NCI-H345 treated with DMSO at 0.1 percent for 48 hours (cell line): ENCODE measurements at regions not wholly inside any gene's neighbourhood (a gene's known extent, or its start where the extent isn't known, plus 50 kb on each side); places are given as distances from the start of the nearest gene placed in this dataset.
"Not testable (repeated sequence)": the region's sequence is repeated elsewhere in the genome, so short reads cannot be mapped to it uniquely, and the experiment has no call there.

Source experiments
- DNase-seq: peaks from one replicate; lab custom pipeline; 2025; ENCODE audit not compliant: unreplicated experiment; lab: John Stamatoyannopoulos, UW

DNA sequence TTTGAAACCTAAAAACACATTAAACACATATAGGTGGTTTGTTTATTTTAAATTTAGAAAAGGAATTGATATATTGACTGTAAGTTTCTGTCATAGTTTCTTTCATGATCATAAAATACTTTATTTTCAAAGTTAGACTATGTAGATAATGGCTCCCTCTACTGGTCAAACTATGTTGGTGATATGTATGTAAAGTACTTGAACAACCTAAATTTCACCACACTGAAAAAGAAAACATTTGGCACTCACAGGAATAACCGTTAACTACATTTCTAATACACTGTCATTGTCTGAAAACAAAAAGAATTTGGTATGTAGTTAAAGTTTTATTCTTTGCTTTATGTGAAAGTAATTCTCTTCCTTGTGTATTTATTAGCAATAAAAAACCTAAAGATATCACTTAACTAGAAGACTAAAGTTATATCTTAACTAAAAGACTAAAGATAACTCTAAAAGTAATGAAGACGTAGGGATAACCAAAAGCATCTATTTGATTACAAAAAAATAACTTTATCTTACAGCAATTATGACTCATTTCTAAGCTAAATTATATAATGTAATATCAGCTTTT is 427.5 kb downstream of the VGLL3 start:
- peak; percentile 19 for DNase-seq

DNA sequence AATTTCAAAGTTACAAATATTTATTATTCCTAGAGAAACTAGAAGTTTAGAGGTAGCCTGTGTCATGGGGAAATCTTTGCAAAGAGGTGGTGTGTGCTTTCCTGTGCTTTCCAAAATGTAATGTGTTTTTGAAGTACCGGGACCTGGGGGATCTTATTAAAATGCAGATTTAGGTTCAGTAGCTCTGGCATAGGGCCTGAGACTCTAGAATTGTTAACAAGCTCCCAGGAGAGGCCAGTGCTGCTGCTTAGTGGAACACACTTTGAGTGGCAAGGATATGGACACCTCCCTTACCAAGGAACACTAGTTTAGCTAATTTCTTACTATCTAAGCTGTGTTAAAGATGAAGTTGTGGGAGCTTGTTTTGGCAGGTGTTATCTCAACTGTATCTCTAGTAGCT is 428.9 kb downstream of the VGLL3 start:
- DNase-seq = no peak

DNA sequence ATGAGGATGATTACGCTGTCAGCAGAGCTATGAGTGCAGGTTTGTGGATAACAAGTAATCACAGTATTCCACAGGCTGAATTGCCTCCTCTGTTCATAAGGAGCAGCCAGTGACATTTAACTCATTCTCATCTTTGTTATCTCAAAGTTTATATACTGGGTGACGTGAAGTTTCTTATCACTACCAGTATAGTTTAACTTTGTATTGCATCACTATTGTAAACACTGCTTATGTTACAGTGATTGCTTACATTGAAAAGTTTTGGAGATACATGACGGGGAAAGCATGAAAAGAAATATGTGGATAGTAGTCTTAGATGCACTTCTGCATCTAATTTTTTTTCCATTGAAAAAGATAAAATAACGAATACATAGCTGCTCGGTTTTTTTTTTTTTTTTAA is 429.7 kb downstream of the VGLL3 start:
- no peak for DNase-seq

DNA sequence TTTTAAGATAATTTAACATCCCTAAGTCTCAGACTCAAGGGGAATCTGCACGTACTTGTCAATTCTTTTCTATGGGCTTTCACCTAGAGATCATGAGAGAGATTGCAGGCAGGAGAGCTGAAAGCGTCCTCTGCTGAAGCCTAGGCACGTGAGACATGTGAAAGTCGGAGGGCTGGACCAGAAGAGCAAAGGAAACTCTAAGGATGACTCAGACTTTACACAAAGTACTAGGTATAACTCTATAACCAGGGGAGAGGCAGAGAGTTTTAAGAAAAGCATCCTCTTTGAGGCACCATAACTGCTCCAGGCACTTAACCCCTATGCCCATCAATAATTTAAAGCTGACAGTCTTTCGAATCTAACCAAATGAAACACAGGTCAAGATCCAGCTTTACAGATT is 436.6 kb downstream of the VGLL3 start:
- DNase-seq = no peak

DNA sequence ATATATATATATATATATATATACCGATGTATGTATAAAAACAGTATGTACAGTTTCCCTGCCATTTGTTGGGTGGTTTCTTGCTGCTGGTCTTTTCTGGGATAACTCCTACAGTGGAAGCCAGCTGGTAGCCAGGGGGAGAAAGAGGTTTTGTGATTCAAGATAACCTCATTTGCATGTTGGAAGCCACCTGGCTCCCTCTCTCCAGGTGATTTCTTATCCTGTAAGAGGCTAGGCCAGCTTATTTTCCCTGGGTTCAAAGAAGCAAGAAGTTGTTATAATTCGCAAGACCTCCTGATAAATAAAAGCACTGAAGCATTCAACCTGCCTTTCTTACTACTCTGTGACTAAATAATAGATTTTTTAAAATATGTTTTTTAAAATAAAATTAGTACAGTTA is 443.3 kb downstream of the VGLL3 start:
- DNase-seq = peak; percentile 1

DNA sequence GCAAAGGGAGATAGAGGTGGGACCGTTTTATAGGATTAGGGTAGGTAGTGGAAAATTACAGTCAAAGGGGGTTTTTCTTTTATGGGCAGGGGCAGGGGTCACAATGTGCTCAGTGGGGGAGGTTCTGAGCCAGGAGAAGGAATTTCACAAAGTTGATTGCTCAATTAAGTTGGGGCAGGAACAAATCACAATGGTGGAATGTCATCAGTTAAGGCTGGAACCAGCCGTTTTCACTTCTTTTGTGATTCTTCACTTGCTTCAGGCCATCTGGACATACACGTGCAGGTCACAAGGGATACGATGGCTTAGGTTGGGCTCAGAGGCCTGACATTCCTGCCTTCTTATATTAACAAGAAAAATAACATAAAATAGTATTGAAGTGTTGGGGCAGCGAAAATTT is 453.8 kb downstream of the VGLL3 start:
- no peak for DNase-seq

DNA sequence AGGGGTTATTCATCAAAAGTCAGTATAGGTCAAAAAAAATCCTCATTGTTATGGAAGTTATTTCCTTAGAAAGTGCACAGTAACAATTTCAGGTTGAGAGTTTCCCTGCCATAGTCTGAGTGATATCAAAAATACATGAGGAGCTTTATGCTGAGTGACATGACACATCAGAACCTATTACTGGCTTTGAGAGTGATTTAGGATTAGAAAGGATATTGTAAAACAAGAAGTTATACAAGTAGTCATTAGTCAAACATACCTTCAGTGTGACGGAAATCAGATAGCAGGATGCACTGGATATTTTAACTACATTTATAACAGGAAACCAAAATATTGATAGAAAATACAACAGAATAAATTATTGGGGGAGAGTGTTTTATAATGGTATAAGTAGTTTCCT is 471.1 kb downstream of the VGLL3 start:
- DNase-seq = no peak

DNA sequence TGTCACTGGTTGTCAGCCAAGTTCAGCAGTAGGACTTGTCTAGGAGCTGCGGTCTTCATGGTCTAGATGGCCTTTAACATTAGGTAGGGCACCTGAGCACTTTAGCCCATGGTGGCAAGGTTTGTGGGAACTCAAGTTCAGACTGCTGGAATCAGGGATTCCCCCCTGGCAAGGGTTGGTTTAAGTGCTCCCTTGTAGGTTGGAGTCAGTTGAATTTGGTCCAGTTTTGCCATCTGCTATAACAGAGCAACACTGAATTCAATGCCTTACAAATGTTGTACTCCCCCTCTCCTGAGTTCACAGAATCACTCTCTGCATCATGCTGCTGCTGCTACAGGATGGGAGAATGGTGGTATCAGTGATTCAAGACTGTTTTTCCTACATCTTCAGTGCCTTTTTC is 509.3 kb downstream of the VGLL3 start:
- no peak for DNase-seq

DNA sequence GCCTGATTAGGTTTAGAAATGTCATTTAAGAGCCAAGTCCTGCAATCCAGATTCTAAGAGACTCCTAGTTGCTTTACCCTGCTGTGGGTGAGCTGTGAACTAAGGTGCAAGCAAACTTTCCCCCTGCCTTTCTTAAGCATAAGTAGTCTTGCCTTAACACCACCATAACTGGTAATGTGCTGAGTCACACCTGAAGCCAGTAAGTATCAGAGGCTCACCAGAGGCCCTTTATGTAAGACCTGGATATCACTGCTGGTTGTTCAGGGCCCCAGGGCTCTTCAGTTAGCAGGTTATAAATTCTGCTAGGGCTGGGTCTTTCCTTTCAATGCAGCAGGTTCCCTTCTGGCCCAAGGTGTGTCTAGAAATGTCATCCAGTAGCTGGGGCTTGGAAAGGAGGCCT is 509.9 kb downstream of the VGLL3 start:
- no peak for DNase-seq

DNA sequence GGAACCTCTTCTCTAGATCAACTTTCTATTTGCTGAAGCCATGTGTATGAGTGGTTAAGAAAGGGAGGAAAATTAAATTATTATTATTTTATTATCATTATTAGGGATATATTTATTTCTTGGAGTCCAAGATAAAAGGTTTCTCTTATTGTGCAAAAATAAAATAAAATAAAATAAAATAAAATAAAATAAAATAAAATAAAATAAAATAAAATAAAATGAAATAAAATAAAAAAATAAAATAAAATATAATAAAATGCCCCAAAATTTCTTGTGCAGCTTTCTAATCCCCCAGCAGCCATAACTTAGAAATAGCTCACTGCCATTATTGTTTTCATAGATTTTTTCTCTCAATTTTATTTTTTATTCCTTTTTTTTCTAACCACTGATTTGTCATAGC is 526.8 kb downstream of the VGLL3 start:
- no peak for DNase-seq

DNA sequence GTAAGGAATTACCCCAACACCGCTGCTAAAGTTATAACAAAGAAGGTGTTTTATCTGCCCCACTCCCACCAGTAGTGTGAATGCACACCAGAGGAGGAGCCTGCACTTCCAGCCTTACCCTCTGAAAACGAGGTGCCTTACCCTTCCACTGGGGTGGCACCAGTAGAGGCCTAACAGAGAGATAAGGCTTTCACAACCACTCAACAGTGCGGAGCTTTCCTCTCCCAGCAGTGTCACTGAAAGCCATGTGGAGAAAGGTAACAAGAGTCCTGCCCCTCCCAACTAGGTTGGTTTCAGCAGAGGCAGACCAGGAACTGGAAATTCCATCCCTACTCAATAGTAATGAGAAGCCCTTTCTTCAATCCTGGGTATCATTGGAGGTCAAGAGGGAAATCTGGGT is 539.2 kb downstream of the VGLL3 start:
- no peak for DNase-seq

DNA sequence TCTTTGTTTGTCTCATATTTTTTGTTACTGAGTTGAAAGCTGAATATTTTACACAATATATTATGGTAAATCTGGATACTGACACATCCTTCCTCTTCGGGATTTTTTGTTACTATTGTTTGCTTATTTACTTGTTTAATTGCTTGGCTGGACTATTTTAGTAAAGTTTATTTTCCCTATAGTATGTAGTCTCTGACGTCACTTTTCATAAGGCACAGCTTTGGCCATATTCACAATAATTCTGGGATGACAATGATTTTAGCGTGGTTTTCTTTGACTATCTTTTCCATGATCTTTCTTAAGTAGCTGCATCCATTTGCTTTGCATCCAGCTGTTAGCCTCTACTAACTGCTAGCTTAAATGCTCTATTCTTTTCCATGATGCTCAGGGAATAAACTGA is 552.4 kb downstream of the VGLL3 start:
- no peak for DNase-seq

DNA sequence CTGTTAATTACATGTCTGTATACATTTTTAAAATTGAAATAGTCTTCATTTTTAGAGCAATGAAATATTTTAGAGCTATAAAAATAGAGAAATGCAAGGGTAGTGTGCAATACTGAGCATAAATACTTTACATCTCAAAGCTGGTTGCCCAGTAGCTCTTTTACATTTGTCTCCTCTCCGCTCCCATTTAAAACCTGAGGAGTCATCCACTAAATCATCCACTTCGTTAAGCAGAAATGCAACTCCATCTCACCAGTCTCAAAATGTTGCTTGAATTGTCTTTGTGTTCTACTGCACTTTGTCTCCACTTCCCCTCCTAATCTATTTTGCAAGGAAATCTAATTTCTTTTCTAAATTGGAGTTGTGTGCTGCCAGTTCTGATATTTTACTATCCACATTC is 563.6 kb downstream of the VGLL3 start:
- DNase-seq = no peak

DNA sequence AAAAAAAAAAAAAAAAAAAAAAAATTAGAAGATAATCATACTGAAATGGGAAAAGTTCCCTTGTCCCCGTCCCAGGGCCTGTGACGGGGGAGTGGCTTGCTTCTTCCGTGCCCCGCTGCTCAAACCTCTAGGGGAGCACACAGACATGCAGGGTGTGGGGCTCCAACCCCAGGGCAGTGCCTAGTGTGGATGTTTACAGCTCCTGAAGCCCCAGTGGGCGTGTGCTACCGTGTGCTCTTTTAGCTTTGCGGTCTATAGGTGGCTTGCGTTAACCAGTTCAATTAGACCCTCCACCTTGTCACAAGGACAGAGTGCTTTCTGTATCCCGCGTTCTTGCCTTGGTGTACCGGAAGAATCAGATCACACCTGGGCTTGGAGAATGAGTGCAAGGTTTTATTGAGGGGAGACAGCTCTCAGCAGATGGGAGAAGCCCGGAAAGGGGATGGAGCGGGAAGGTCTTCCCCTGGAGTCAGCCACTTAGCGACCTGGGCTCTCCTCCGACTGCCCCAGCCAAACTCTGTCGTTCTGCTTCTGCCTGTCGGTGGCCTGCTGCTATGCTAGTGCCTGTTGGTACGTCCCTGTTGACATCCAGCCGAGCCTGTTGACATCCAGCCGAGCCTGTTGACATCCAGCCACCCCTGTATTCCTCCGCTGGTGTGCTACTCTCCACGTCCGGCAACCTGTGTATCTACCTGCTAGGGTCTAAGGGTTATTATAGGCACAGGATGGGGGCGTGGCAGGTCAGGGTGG is 569.8 kb downstream of the VGLL3 start:
- DNase-seq = no peak

DNA sequence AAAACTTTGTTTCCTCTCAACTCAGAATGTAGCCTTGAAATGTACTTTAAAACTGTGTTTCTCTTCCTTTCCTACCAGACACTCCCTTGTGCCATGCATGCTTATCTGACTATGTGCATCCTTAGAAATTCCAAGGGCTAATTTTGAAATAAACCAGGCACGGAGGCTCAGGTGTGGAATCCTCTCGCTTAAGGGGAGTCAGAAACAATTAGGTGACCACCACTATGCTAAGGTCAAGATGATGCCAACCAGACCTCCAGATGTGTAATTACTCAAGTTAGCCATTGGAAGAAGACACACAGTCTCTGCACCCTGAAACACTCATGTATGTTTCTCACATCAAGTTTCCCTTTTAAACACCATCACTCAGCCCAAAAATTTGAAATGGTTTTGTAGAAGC is 572.1 kb downstream of the VGLL3 start:
- DNase-seq = no peak

DNA sequence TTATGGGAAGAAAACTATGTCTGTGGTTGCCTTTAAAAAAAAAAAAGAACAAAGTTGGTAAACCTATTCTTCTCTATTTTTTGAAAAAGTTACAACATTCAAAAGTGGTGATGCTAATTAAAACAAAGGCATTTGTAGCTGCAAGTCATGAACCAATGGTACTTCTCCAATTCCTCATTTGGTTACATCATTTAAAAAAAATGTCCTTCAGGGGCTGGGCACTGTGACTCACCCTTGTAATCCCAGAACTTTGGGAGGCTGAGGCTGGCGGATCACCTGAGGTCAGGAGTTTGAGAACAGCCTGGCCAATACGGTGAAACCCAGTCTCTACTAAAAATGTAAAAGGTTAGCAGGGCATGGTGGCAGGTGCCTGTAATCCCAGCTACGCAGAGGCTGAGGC is 574.6 kb downstream of the VGLL3 start:
- DNase-seq = no peak

DNA sequence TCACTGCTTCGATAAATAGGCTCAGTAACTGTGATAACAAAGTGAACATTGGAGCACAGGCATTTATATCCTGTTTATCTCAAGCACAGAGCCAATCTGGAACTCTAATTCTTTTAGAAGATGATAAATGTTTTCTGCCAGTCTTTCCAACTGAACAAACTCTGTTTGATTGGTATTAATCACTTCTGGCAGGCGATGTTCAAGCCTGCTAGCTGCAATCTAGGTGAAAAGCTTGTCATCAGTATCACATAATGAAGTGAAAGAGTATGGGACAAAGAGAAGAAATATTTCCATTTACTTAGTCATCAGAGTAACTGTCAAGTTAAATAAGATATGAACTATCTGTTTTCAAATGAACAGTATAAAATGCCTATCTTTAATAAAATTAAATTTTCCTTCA is 577.3 kb downstream of the VGLL3 start:
- DNase-seq = no peak

DNA sequence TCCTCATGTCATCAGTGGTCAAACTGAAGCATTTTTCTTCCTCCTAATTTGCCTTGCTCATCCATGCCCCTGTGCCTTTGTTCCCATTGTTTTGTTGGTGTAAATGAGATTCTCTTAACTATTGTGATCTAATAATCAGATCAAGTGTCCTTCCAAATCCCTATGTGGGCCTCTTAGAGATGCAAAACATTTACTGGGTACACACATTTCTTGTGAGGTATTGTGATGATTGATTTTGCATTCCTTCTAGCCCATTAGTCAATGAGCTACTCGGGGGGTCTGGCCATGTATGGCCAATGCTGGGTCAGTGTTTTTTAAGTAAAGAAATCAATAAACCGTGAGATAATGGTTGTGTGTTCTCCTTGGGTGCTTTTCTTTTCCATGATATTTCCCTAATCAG is 580.4 kb downstream of the VGLL3 start:
- no peak for DNase-seq

DNA sequence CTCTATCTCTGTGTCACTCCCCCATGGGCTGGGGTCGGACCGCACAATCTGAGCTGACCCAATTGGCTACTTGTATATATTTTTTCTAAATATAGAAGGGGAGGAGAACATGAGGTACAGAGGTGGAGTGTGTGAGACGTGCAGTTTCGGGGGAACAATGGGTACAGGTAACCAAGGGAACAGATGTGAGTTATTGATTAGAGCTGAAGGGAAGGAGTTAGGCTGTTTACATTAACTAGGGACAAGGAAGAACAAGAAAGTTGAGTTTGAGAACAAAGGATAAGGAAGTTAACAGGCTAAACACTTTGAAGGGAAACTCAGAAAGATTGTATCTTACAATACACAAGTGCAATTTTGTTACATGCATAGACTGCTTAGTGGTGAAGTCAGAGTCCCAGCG is 601.2 kb downstream of the VGLL3 start:
- DNase-seq = not testable (repeated sequence)

DNA sequence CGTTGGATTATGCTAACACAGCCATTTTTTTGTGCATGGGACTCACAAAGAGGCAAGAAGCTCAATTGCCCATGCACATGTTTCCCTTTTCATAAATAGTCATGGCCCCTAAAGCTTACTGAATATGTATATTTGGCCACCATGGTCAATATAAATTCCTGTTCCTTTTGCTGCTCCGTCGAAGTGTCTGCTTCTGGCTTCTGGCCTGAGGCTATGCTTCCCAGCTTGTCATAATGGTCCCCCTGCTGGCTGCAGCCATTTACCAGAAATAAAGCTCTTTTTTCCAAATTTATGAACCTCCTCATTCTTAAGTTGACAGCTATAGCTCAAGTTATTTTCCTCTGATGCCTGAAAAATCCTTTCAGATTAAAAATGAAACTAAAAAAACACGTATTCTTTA is 602.1 kb downstream of the VGLL3 start:
- no peak for DNase-seq

DNA sequence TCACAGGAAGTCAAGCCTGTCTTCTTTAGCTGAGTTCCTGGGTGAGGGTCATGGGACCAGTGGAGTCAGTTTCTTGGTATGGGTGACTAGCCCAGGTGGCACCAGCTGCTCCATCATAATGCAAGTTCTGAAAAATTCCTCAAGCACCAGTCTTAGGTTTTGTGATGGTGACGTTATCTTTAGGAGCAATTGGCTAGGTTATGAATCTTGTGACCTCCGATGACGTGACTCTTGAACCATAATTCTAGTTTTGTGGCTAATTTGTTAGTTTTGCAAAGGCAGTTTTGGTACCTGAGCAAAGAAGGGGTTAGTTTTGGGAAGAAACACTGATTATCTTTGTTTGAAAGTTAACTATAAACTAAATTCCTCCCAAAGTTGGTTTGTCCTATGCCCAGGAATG is 608.4 kb downstream of the VGLL3 start:
- DNase-seq = no peak

DNA sequence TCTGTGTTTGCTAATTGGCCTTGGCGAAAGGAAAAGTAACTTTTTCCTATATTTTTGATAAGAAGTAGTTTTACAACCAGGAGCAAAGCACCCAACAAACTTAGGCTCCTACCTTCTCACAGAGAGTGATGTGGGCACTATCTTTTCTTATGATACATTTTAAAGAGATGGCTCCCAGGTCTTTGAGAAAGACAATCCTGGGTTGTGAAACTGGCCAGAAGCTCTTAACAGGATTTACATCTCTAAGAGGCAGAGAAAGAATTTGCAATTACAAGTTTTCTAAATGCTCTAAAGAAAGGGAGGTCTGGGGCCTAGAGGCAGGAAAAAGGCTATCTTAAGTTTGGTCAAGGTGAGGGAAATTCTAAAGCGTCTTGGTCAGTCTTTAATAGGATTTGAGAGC is 609.7 kb downstream of the VGLL3 start:
- DNase-seq = no peak

DNA sequence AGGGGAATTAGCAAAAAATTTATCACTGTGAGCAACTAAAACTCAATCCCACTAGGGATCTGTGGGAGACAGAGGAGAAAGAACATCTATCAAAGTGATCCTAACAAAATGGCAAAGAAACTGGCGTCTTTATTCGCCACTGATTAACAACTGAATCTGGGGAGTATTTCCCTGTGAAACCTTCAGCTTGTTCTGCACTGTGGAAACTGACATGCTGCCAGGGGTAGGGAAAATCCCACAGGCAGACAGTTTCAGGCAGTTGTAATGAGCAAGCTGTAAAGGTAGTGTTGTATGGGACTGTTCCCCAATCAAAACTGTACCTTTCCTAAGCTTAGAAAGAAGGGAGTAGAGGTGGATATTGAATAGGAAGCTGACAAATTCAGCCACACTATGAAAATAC is 611.7 kb downstream of the VGLL3 start:
- no peak for DNase-seq
